Mucosa of rectum (tissue), 2 donors: ENCODE measurements at regions not wholly inside any gene's neighbourhood (a gene's known extent, or its start where the extent isn't known, plus 50 kb on each side); places are given as distances from the start of the nearest gene placed in this dataset.

Source experiments
- H3K27ac ChIP-seq, 2 donors: one replicate each; pipeline ENCODE4 v1.7.0; 2013; ENCODE audit warnings: inconsistent platforms in 2 of 2, low read depth in 2 of 2, low read length in 2 of 2
- H3K27me3 ChIP-seq, 2 donors: one replicate each; pipeline ENCODE4 v1.7.0; 2013; ENCODE audit warnings: low read length in 2 of 2; ENCODE audit not compliant: control insufficient read depth in 2 of 2, insufficient read depth in 2 of 2
- H3K36me3 ChIP-seq, 2 donors: one replicate each; pipeline ENCODE4 v1.7.0; 2013; ENCODE audit warnings: low read length in 2 of 2; ENCODE audit not compliant: control insufficient read depth in 2 of 2, insufficient read depth in 2 of 2
- H3K4me1 ChIP-seq, 2 donors: one replicate each; pipeline ENCODE4 v1.7.0; 2013; ENCODE audit warnings: low read length in 2 of 2, mild to moderate bottlenecking in 1 of 2; ENCODE audit not compliant: control insufficient read depth in 2 of 2, insufficient read depth in 2 of 2
- H3K4me3 ChIP-seq, 2 donors: one replicate each; pipeline ENCODE4 v1.7.0; 2013; ENCODE audit warnings: low read length in 2 of 2
- H3K9ac ChIP-seq, 2 donors: one replicate each; pipeline ENCODE4 v1.7.0; 2013; ENCODE audit warnings: low read length in 2 of 2, low read depth in 1 of 2, mild to moderate bottlenecking in 1 of 2
- H3K9me3 ChIP-seq, 2 donors: one replicate each; pipeline ENCODE4 v1.7.0; 2013; ENCODE audit warnings: low read length in 2 of 2; ENCODE audit not compliant: control insufficient read depth in 2 of 2
- donor health status: healthy.
- donor health status: Normal muscosa, but diverticular disease.

- H3K36me3 ChIP-seq, result no peaks in the 10 kb centered on the region
- no peaks in the 10 kb centered on the region for H3K27me3 ChIP-seq
- H3K27ac ChIP-seq, result no peak overlapping the region
- no peak overlapping the region for H3K4me3 ChIP-seq
- no peak overlapping the region for H3K9ac ChIP-seq
- no peaks in the 10 kb centered on the region for H3K9me3 ChIP-seq
- no peaks in the 10 kb centered on the region for H3K4me1 ChIP-seq
These were observed 273.1 kb upstream of the NOVA1 start for GRCh38 chr14:26870722-26871617.

GRCh38 chr14:26872515-26873361 lies 274.9 kb upstream of the NOVA1 start:
- H3K9ac ChIP-seq, result no peak overlapping the region
- no peaks in the 10 kb centered on the region for H3K4me1 ChIP-seq
- H3K27ac ChIP-seq, result no peak overlapping the region

GRCh38 chr14:26873362-26873960 lies 275.6 kb upstream of the NOVA1 start:
- Histone ChIP-seq H3K4me3 (no peak overlapping the region), H3K36me3 (no peaks in the 10 kb centered on the region), H3K27me3 (no peaks in the 10 kb centered on the region), H3K9ac (no peak overlapping the region), H3K27ac (no peak overlapping the region), H3K4me1 (no peaks in the 10 kb centered on the region), H3K9me3 (no peaks in the 10 kb centered on the region)

More at GRCh38 chr14:26872515-26873361, 274.9 kb upstream of the NOVA1 start:
- H3K36me3 ChIP-seq, result no peaks in the 10 kb centered on the region
- H3K9me3 ChIP-seq, result no peaks in the 10 kb centered on the region
- H3K4me3 ChIP-seq, result no peak overlapping the region
- no peaks in the 10 kb centered on the region for H3K27me3 ChIP-seq

GRCh38 chr14:26887847-26888246 lies 290.0 kb upstream of the NOVA1 start:
- no peaks in the 10 kb centered on the region for H3K27me3 ChIP-seq
- no peaks in the 10 kb centered on the region for H3K4me1 ChIP-seq
- H3K9me3 ChIP-seq, result no peaks in the 10 kb centered on the region
- H3K9ac ChIP-seq, result no peak overlapping the region
- H3K36me3 ChIP-seq, result no peaks in the 10 kb centered on the region
- H3K4me3 ChIP-seq, result no peak overlapping the region
- H3K27ac ChIP-seq, result no peak overlapping the region

- H3K27me3 ChIP-seq, result no peaks in the 10 kb centered on the region
- no peak overlapping the region for H3K9ac ChIP-seq
- no peak overlapping the region for H3K27ac ChIP-seq
- no peaks in the 10 kb centered on the region for H3K9me3 ChIP-seq
- H3K4me3 ChIP-seq, result no peak overlapping the region
- H3K4me1 ChIP-seq, result no peaks in the 10 kb centered on the region
- no peaks in the 10 kb centered on the region for H3K36me3 ChIP-seq
These were observed 290.8 kb upstream of the NOVA1 start for GRCh38 chr14:26888592-26888991.

GRCh38 chr14:26896447-26896846 lies 298.6 kb upstream of the NOVA1 start:
- Histone ChIP-seq H3K4me3 (no peak overlapping the region), H3K9ac (no peak overlapping the region), H3K9me3 (no peaks in the 10 kb centered on the region), H3K36me3 (no peaks in the 10 kb centered on the region), H3K27me3 (no peaks in the 10 kb centered on the region), H3K4me1 (no peaks in the 10 kb centered on the region), H3K27ac (no peak overlapping the region)

GRCh38 chr14:26897196-26897595 lies 299.4 kb upstream of the NOVA1 start:
- H3K36me3 ChIP-seq, result no peaks in the 10 kb centered on the region
- no peak overlapping the region for H3K4me3 ChIP-seq
- no peak overlapping the region for H3K9ac ChIP-seq
- H3K27me3 ChIP-seq, result no peaks in the 10 kb centered on the region
- H3K4me1 ChIP-seq, result no peaks in the 10 kb centered on the region
- no peak overlapping the region for H3K27ac ChIP-seq
- no peaks in the 10 kb centered on the region for H3K9me3 ChIP-seq

- no peaks in the 10 kb centered on the region for H3K36me3 ChIP-seq
- H3K9ac ChIP-seq, result no peak overlapping the region
- H3K27me3 ChIP-seq, result no peaks in the 10 kb centered on the region
- H3K4me1 ChIP-seq, result no peaks in the 10 kb centered on the region
- H3K9me3 ChIP-seq, result no peaks in the 10 kb centered on the region
- H3K4me3 ChIP-seq, result no peak overlapping the region
- no peak overlapping the region for H3K27ac ChIP-seq
These were observed 307.4 kb upstream of the NOVA1 start for GRCh38 chr14:26905229-26905628.

GRCh38 chr14:26913786-26914185 lies 316.0 kb upstream of the NOVA1 start:
- no peaks in the 10 kb centered on the region for H3K9me3 ChIP-seq
- H3K27me3 ChIP-seq, result no peaks in the 10 kb centered on the region
- H3K4me3 ChIP-seq, result no peak overlapping the region
- no peak overlapping the region for H3K9ac ChIP-seq
- H3K36me3 ChIP-seq, result no peaks in the 10 kb centered on the region
- H3K4me1 ChIP-seq, result no peaks in the 10 kb centered on the region
- no peak overlapping the region for H3K27ac ChIP-seq

GRCh38 chr14:26917086-26917485 lies 319.3 kb upstream of the NOVA1 start:
- H3K4me3 ChIP-seq, result no peak overlapping the region
- H3K36me3 ChIP-seq, result no peaks in the 10 kb centered on the region
- no peaks in the 10 kb centered on the region for H3K4me1 ChIP-seq
- no peak overlapping the region for H3K27ac ChIP-seq
- no peaks in the 10 kb centered on the region for H3K9me3 ChIP-seq
- H3K9ac ChIP-seq, result no peak overlapping the region
- no peaks in the 10 kb centered on the region for H3K27me3 ChIP-seq
